Hepatocyte (in vitro differentiated cells): ENCODE measurements at regions not wholly inside any gene's neighbourhood (a gene's known extent, or its start where the extent isn't known, plus 50 kb on each side); places are given as distances from the start of the nearest gene placed in this dataset.

ENCODE experiments used
- EZH2 ChIP-seq: fragments of 200-600 bp; sonication (generic); IDR thresholded peaks from 2 replicates; pipeline ENCODE4 v1.6.1; 2016; ENCODE audit warnings: antibody characterized with exemption, mild to moderate bottlenecking, borderline replicate concordance
- EZH2phosphoT487 ChIP-seq: fragments of 200-600 bp; sonication (generic); IDR thresholded peaks from one replicate; pipeline ENCODE4 v1.6.1; 2018; ENCODE audit warnings: antibody characterized with exemption, mild to moderate bottlenecking, low read depth, moderate library complexity; ENCODE audit not compliant: unreplicated experiment, severe bottlenecking
- TF ChIP-seq, protein P1 (sequence below): fragments of 200-600 bp; sonication (generic); IDR thresholded peaks from 2 replicates; pipeline ENCODE4 v1.5.1; 2016; ENCODE audit warnings: antibody characterized with exemption, mild to moderate bottlenecking; ENCODE audit not compliant: poor library complexity

DNA sequence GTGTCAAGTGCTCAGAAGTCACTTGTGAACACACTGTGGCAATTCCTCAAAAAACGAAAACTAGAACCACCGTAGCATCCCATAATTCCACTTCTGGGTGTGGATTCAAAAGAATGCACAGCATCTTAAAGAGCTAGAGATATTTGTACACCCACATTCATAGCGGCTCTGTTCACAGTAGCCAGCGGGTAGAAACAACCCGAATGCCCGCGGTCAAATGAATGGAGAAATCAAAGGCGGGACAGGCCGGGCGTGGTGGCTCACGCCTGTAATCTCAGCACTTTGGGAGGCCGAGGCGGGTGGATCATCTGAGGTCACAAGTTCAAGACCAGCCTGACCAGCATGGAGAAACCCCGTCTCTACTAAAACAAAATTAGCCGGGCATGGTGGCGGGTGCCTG lies 337.5 kb downstream of the SEC14L1 start:
- TF ChIP-seq, protein P1, sequence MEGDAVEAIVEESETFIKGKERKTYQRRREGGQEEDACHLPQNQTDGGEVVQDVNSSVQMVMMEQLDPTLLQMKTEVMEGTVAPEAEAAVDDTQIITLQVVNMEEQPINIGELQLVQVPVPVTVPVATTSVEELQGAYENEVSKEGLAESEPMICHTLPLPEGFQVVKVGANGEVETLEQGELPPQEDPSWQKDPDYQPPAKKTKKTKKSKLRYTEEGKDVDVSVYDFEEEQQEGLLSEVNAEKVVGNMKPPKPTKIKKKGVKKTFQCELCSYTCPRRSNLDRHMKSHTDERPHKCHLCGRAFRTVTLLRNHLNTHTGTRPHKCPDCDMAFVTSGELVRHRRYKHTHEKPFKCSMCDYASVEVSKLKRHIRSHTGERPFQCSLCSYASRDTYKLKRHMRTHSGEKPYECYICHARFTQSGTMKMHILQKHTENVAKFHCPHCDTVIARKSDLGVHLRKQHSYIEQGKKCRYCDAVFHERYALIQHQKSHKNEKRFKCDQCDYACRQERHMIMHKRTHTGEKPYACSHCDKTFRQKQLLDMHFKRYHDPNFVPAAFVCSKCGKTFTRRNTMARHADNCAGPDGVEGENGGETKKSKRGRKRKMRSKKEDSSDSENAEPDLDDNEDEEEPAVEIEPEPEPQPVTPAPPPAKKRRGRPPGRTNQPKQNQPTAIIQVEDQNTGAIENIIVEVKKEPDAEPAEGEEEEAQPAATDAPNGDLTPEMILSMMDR: no peak
- TF ChIP-seq EZH2phosphoT487 (no peak), EZH2 (no peak)
